K562 (cell line): ENCODE measurements at regions not wholly inside any gene's neighbourhood (a gene's known extent, or its start where the extent isn't known, plus 50 kb on each side); places are given as distances from the start of the nearest gene placed in this dataset.

Experiments
- CREBBP ChIP-seq: IDR thresholded peaks from one replicate; pipeline ENCODE4 v1.6.1; 2012; ENCODE audit warnings: low read depth, mild to moderate bottlenecking, control low read depth, inconsistent platforms, low read length
- NFATC3 ChIP-seq: fragments of 450-650 bp; IDR thresholded peaks from 2 replicates; pipeline ENCODE4 v1.6.1; 2017; ENCODE audit warnings: mild to moderate bottlenecking
- PPARD ChIP-seq: fragments of 250-450 bp; sonication (Bioruptor Pico); IDR thresholded peaks from 2 replicates; pipeline ENCODE4 v1.8.0; 2022; ENCODE audit warnings: inconsistent platforms, mild to moderate bottlenecking, moderate library complexity
- RERE ChIP-seq: sonication (generic); formaldehyde crosslinking; IDR thresholded peaks from 2 replicates; pipeline ENCODE4 v1.8.0; 2023; ENCODE audit warnings: missing genetic modification reagents, mild to moderate bottlenecking, borderline replicate concordance
- U2AF1 ChIP-seq: fragments of 200-400 bp; formaldehyde crosslinking; optimal IDR thresholded peaks from 2 replicates; pipeline ENCODE3; 2017; ENCODE audit warnings: mild to moderate bottlenecking, low read depth, low read length, moderate library complexity
- YBX1 ChIP-seq: fragments of 450-650 bp; IDR thresholded peaks from 2 replicates; pipeline ENCODE4 v1.7.1; 2016; ENCODE audit warnings: mild to moderate bottlenecking
- ZNF239 ChIP-seq: fragments of 250-450 bp; sonication (Bioruptor Pico); IDR thresholded peaks from 2 replicates; pipeline ENCODE4 v1.4.0; 2020; ENCODE audit warnings: mild to moderate bottlenecking

- TF ChIP-seq CREBBP (no peak), NFATC3 (no peak), RERE (CRISPR knock-in tag) (no peak), U2AF1 (no peak), YBX1 (no peak), ZNF239 (no peak), PPARD (no peak)
- TF ChIP-seq, all 486 proteins: peak for 0
Observed at GRCh38 chr7:157469181-157470016, 132.6 kb downstream of the DNAJB6 start (continued).
